ENCODE measurements at regions not wholly inside any gene's neighbourhood (a gene's known extent, or its start where the extent isn't known, plus 50 kb on each side); places are given as distances from the start of the nearest gene placed in this dataset.
"Not testable (repeated sequence)": the region's sequence is repeated elsewhere in the genome, so short reads cannot be mapped to it uniquely, and the experiment has no call there.

DNA sequence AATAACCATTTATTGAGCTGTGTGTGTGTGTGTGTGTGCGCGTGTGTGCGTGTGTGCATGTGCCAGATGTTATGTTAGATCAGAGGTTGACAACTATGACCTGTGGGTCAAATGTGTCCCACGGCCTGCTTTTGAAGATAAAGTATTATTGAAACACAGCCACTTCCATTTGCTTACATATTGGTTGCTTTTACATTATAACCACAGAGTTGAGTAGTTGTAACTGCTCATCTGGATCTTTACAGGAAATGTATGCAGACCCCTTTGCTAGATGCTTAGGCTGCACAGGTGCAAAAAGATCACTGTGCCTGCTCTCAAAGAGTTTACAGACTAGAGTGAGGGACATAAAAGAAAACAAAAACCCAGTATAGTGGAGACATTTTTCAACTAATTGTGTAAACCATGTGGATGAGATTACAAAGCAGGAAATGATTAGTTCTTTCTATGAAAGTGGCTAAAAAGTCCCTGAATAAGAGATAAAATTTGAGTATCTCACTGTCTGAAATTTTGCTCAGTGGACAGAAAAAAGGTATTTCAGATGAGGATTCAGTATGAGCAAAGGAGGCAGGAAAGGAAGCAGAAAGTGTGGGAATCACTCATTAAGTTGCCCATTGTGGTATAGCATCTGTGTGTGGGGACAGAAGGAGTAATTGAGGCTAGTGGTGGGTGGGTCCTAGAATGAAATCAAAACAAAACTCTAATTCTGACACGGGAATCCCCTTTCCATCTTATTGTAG lies 188.4 kb downstream of the PAH start:
- peak; percentile 44 for DNase-seq (ENCODE audit: low spot score)

DNA sequence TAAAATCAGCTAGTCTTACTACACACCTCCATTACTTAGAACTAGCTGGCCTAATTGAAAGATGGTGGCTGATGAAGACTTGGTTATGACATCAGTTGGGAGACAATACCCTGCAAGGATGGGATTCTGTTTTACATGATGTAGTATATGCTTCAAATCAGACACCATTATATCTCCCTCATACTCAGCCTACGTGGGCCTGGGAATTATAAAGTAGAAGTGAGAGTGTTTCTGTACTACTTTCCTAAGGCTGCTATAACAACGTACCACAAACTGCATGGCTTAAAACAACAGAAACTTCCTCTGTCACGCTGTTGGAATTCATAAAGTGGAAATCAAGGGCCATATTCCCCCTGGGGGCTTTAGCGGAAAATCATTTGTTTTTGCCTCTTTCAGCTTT lies 190.4 kb downstream of the PAH start:
- DNase-seq (ENCODE audit: low spot score) = no peak

DNA sequence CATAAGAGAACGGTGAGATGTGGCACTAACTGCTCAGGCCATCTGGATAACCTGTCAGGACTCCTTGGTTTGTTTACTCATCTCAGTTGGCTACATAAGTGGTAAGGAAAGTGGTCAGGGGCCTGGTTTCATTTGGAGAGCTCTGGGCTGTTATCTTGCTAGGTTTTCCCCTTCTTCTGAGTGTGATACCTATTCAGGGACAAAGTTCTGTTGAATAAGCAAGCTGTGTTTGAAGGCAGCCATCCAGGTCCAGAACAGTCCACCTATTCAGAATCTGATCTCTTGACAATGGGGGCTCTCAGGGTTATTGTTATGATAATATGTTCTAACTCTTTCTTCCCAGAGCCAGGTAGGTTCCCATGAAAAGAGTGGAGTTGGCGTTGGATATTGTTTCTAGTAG lies 194.9 kb downstream of the PAH start:
- no peak for DNase-seq (ENCODE audit: low spot score)

DNA sequence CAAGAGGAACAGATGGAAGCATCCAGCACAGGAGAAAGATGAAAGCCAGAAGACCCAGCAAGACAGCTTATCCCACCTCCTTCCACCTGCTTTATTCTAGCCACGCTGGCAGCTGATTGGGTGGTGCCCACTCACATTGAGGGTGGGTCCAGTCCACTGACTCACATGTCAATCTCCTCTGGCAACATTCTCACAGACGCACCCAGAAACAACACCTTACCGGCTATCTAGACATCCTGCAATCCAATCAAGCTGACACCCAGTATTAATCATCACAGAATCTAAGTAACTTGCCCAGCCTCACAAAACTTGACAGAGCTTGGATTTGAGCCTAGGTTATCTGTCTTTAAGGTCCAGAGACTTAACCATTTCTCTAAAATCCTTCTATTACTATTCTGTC lies 208.9 kb downstream of the PAH start:
- no peak for DNase-seq (ENCODE audit: low spot score)

GRCh38 chr12:102702447-102703114 lies 214.5 kb downstream of the PAH start:
- DNase-seq (ENCODE audit: low spot score) = peak; percentile 37

- DNase-seq (ENCODE audit: low spot score) = no peak
Observed at GRCh38 chr12:102696045-102696444, 215.7 kb upstream of the IGF1 start.

- DNase-seq (ENCODE audit: low spot score) = no peak
Observed at GRCh38 chr12:102694903-102695302, 214.5 kb upstream of the IGF1 start.

GRCh38 chr12:102691773-102692555 lies 211.6 kb upstream of the IGF1 start:
- DNase-seq (ENCODE audit: low spot score) = no peak

DNA sequence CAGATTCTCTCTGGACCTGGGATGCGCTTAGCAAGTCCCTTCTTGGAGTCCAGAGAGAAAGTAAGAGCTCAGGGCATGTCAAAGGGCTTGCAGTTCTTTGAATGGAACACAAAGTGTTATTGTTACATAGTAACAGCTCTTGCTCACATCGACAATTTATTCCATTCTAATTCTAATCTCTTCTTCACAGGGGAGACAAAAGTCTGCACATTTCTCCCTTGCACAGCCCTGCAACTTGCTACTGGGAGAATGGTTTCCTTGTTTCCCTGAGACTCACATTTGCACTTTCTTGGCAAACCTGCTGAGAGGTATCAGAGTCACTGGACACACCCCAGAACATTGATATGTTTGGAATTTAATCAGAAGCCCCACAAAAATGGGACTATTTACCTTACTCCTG lies 209.9 kb upstream of the IGF1 start:
- no peak for DNase-seq (ENCODE audit: low spot score)

- DNase-seq (ENCODE audit: low spot score) = no peak
Observed at GRCh38 chr12:102689701-102690100, 209.3 kb upstream of the IGF1 start.

- DNase-seq (ENCODE audit: low spot score) = no peak
Observed at GRCh38 chr12:102687523-102687922, 207.2 kb upstream of the IGF1 start.

DNA sequence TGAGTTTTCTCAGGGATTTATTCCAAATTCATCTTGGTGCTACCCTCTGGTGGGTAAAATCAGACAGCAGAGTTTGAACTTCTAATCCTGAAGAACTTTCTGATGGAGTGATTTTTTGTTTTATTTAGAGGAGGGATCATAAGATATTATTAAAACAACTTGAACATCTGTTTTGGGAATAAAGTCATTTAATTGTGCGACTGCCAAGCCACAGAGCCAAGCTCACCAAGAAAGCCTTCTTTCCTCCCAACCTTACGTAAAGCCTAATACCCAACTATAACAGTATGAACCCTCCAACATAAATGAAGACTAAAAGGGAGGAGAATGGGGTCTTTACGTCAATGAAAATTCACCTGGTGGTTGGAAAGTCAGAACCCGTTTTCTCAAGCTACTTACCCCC lies 205.5 kb upstream of the IGF1 start:
- no peak for DNase-seq (ENCODE audit: low spot score)

DNA sequence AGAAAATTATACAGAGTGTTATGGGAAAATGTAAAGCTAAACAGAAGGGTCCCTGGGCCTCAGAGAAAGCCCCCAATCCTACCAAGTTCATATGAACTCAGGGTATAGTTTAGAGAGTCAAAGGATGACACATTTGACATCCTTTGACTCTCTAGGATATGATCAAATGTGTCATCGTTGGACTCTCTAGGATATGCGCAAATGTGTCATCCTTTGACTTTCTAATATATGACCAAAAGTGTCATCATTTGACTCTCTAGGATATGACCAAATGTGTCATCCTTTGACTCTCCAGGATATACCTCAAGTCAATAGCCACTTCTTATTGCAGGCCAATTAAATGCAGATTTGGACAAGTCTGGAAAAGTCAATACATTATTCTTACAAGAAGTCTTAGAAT lies 204.8 kb upstream of the IGF1 start:
- DNase-seq (ENCODE audit: low spot score) = no peak

- DNase-seq (ENCODE audit: low spot score) = no peak
Observed at GRCh38 chr12:102682366-102683289, 202.3 kb upstream of the IGF1 start.

GRCh38 chr12:102681747-102682146 lies 201.4 kb upstream of the IGF1 start:
- no peak for DNase-seq (ENCODE audit: low spot score)

- no peak for DNase-seq (ENCODE audit: low spot score)
Observed at GRCh38 chr12:102681309-102681708, 200.9 kb upstream of the IGF1 start.

DNA sequence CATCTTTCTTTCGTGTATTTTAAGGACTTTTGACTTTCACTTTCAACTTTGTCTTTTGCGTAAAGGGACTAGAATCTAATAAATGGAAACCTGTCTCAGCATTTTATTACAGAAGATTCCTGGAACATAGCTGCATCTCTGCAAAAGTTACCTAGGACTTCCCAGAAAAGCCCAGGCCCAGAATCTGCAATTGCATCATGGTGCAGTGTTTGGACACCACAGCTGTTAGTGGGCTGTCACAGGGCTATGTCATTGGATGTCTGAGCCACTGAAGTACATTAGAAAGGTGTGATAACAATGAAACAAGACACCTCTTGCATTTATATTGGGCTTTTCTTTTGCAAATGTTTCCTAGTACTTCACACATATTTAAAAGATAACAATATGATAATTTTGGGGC lies 199.9 kb upstream of the IGF1 start:
- DNase-seq (ENCODE audit: low spot score) = no peak

DNA sequence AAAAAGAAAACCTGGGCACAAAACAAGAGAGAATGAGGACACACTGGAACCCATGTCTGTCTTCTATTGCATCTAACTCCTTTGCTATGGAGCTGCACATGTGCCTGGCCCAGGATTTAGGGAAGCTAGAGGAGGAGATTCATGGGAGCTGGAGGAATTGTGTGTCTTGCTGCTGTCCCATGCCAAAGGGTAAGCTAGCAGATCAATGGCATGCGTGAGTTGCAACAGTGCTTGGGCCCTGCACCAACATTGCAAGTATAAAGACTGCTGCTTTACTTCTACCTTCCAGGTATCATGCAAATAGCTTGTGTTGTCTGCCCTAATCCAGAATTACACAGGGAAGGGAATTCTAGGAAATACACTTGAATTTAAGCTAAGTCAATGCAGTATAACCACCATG lies 196.4 kb upstream of the IGF1 start:
- no peak for DNase-seq (ENCODE audit: low spot score)

DNA sequence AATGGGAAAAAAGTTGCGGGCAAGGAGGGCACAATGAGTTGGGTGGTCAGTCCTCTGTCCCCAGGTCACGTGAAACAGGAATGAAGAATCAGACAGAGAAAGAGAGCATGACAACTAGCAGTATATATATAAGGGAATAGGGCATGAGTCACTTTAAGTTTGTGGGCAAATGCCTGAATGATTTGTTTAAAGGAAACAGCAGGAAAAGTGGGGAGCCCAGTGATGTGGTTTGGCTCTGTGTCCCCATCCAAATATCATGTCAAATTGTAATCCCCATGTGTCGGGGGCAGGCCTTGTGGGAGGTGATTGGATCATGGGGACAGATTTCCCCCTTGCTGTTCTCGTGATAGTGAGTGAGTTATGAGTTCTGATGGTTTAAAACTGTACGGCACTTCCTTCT lies 195.3 kb upstream of the IGF1 start:
- no peak for DNase-seq (ENCODE audit: low spot score)

DNA sequence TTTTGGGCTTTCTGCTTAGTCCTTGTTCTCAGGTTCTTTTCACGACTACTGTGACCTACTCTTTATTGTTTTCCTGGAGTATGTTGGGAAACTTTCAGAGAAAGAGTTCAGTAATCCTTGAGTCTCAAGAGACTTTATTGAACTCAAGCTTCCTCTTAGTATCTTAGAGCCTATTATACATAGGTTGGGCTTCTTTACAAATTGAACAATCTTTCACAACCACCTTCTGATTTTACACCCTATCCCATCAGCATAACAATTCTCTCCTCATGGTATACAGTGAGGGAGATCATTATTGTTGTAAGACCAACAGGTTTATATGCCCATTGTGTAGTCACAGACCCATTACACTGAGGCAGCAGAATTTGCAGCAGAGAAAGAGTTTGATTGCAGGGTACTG lies 193.2 kb upstream of the IGF1 start:
- no peak for DNase-seq (ENCODE audit: low spot score)

GRCh38 chr12:102672212-102672611 lies 191.8 kb upstream of the IGF1 start:
- not testable (repeated sequence) for DNase-seq (ENCODE audit: low spot score)

DNA sequence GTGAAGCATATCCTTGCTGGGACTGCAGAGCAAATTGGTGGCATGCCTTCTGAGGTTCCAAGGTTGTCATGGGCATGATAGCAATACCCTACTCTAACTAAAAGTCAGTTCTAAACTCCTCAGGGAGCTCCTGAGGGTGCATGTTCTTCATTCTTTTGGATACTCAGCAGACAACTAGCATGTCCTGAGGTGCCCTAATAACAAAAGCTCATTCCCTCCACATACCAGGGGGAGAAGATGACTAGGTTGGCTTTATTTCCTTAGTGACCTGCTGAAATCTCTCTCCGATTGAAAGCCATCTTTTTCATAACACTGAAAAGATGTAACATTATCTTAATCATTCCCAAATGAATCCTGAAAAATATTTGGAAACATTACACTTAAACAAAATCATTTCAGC lies 188.7 kb upstream of the IGF1 start:
- no peak for DNase-seq (ENCODE audit: low spot score)

Measured in activated CD4-positive, alpha-beta T cell treated with anti-CD3 and anti-CD28 coated beads, Interleukin-2, Interleukin-4, amounts not matched to agents 100 ng/mL and 50 ng/mL, durations not matched to agents 16 hours and 8 hours (primary cell).